ENCODE measurements at regions not wholly inside any gene's neighbourhood (a gene's known extent, or its start where the extent isn't known, plus 50 kb on each side); places are given as distances from the start of the nearest gene placed in this dataset.

GRCh38 chr21:38945545-38946245, 140.0 kb downstream of the ETS2 start:
- intact Hi-C loops (cut with micrococcal nuclease; ENCODE audit: unreplicated experiment) (no loop called here), in situ Hi-C loops (cut with HindIII; ENCODE audit: low pct_unique_long_range_greater_than_20kb, low sequenced_read_pairs) (no loop called here)
- H3K4me3 ChIP-seq (ENCODE audit: low read depth in 2 of 2, low read length in 2 of 2), result no peak overlapping the region
- ChIA-PET POLR2A (no interaction called here), CTCF (no interaction called here)
- ATAC-seq (no peak), DNase-seq (ENCODE audit: low read depth, low spot score) (no peak)
- no peak overlapping the region for H3K27ac ChIP-seq (ENCODE audit: low read length)
- no TSS peak for BruUV-seq (replicated peaks)
- no peaks in the 10 kb centered on the region for H3K4me1 ChIP-seq (ENCODE audit: control insufficient read depth, insufficient read depth, low read length)
- no peaks in the 10 kb centered on the region for H3K36me3 ChIP-seq (ENCODE audit: control insufficient read depth, insufficient read depth, low read length)
- TF ChIP-seq POLR2AphosphoS5 (IDR thresholded peaks at IDR 0.05; ENCODE audit: low read depth, low read length) (no peak), CTCF (IDR thresholded peaks at IDR 0.05) (no peak), TCF7L2 (IDR thresholded peaks at IDR 0.05; ENCODE audit: low read depth, low read length) (no peak), SIN3A (IDR thresholded peaks at IDR 0.05; ENCODE audit: borderline replicate concordance, insufficient read depth, low read depth, low read length) (no peak), REST (IDR thresholded peaks at IDR 0.05; ENCODE audit: insufficient read depth in 1 of 2, low read depth in 2 of 2, low read length in 1 of 2) (no peak)
- no peaks in the 10 kb centered on the region for H3K9me3 ChIP-seq (ENCODE audit: control insufficient read depth, insufficient read depth, low read depth, low read length)
- H3K27me3 ChIP-seq (ENCODE audit: control insufficient read depth, insufficient read depth, low read length), result no peaks in the 10 kb centered on the region

GRCh38 chr21:38944903-38945302, 139.2 kb downstream of the ETS2 start:
- ATAC-seq (no peak), DNase-seq (ENCODE audit: low read depth, low spot score) (no peak)
- Histone ChIP-seq H3K4me3 (ENCODE audit: low read depth in 2 of 2, low read length in 2 of 2) (no peak overlapping the region), H3K36me3 (ENCODE audit: control insufficient read depth, insufficient read depth, low read length) (no peaks in the 10 kb centered on the region), H3K4me1 (ENCODE audit: control insufficient read depth, insufficient read depth, low read length) (no peaks in the 10 kb centered on the region), H3K9me3 (ENCODE audit: control insufficient read depth, insufficient read depth, low read depth, low read length) (no peaks in the 10 kb centered on the region), H3K27me3 (ENCODE audit: control insufficient read depth, insufficient read depth, low read length) (no peaks in the 10 kb centered on the region), H3K27ac (ENCODE audit: low read length) (no peak overlapping the region)
- BruUV-seq (replicated peaks), result no TSS peak
- POLR2A ChIA-PET, result no interaction called here
- no peak for TF ChIP-seq POLR2AphosphoS5 (IDR thresholded peaks at IDR 0.05; ENCODE audit: low read depth, low read length)
- TF ChIP-seq SIN3A (IDR thresholded peaks at IDR 0.05; ENCODE audit: borderline replicate concordance, insufficient read depth, low read depth, low read length), result no peak
- no peak for TF ChIP-seq TCF7L2 (IDR thresholded peaks at IDR 0.05; ENCODE audit: low read depth, low read length)
- TF ChIP-seq CTCF (IDR thresholded peaks at IDR 0.05), result no peak
- TF ChIP-seq REST (IDR thresholded peaks at IDR 0.05; ENCODE audit: insufficient read depth in 1 of 2, low read depth in 2 of 2, low read length in 1 of 2), result no peak
- intact Hi-C loops (cut with micrococcal nuclease; ENCODE audit: unreplicated experiment) (no loop called here), in situ Hi-C loops (cut with HindIII; ENCODE audit: low pct_unique_long_range_greater_than_20kb, low sequenced_read_pairs) (no loop called here)
- CTCF ChIA-PET, result no interaction called here
